ENCODE measurements at regions not wholly inside any gene's neighbourhood (a gene's known extent, or its start where the extent isn't known, plus 50 kb on each side); places are given as distances from the start of the nearest gene placed in this dataset.
"Not testable (repeated sequence)": the region's sequence is repeated elsewhere in the genome, so short reads cannot be mapped to it uniquely, and the experiment has no call there.

DNA sequence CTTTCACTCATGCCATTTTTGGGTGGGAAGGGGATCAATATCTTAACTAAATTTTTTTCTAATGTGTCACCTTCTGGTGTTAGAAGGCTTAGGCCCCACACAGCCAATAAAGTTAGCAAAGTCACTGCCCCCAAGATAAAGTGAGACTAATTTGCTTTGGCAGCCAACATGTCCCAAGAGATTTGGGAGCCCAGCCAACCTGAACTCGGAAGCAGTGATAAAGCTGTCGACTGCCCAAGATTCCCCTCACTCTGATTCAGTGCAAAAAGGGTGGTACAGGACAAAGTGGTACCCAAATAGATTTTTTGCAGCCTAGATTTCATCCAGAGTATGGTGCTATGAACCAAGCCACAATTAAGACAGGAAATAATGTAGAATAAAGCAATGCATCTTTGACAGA is 572.5 kb upstream of the ARRDC3 start:
- Mint-ChIP-seq H3K9me3 (no peaks in the 10 kb centered on the region), H3K27ac (no peak overlapping the region), H3K4me3 (no peak overlapping the region), H3K4me1 (no peaks in the 10 kb centered on the region), H3K27me3 (no peaks in the 10 kb centered on the region), H3K36me3 (no peaks in the 10 kb centered on the region)
- no peak for DNase-seq

- Mint-ChIP-seq H3K4me3 (no peak overlapping the region), H3K4me1 (no peaks in the 10 kb centered on the region), H3K9me3 (no peaks in the 10 kb centered on the region), H3K36me3 (no peaks in the 10 kb centered on the region), H3K27ac (no peak overlapping the region), H3K27me3 (no peaks in the 10 kb centered on the region)
- no peak for DNase-seq
These were observed 571.0 kb upstream of the ARRDC3 start for GRCh38 chr5:91954136-91954535.

- Mint-ChIP-seq H3K4me3 (no peak overlapping the region), H3K36me3 (no peaks in the 10 kb centered on the region), H3K4me1 (peaks cover 2% of the 10 kb centered on the region), H3K27ac (no peak overlapping the region), H3K27me3 (no peaks in the 10 kb centered on the region), H3K9me3 (peaks cover 1% of the 10 kb centered on the region)
- DNase-seq, result no peak
These were observed 567.2 kb upstream of the ARRDC3 start for GRCh38 chr5:91950328-91950727.

DNA sequence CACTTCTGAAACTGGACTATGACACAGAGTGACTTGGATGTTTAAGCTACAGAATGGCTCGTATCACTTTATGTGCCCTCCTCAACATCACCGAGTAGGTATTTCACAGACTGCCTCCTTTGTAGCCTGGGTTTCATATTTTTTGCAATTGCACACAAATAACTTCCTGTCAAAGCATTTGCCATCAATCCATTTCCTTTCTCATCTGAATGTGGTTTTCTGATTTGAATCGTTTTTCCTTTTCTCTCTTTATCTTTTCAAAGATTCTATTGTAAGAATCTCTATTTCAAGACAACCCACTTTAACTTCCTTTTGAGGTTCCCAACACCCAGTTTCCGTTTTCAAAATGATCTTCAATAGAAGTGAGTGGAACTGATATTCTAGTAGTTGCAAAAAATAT is 563.8 kb upstream of the ARRDC3 start:
- no peaks in the 10 kb centered on the region for H3K27me3 Mint-ChIP-seq
- H3K36me3 Mint-ChIP-seq, result no peaks in the 10 kb centered on the region
- DNase-seq, result no peak
- H3K4me3 Mint-ChIP-seq, result no peak overlapping the region
- H3K27ac Mint-ChIP-seq, result no peak overlapping the region
- peaks cover 1% of the 10 kb centered on the region for H3K9me3 Mint-ChIP-seq
- H3K4me1 Mint-ChIP-seq, result peaks cover 2% of the 10 kb centered on the region

- Mint-ChIP-seq H3K27me3 (no peaks in the 10 kb centered on the region), H3K4me3 (no peak overlapping the region), H3K27ac (no peak overlapping the region), H3K9me3 (peaks cover 1% of the 10 kb centered on the region), H3K36me3 (no peaks in the 10 kb centered on the region), H3K4me1 (no peaks in the 10 kb centered on the region)
- no peak for DNase-seq
These were observed 558.5 kb upstream of the ARRDC3 start for GRCh38 chr5:91941588-91941987.

DNA sequence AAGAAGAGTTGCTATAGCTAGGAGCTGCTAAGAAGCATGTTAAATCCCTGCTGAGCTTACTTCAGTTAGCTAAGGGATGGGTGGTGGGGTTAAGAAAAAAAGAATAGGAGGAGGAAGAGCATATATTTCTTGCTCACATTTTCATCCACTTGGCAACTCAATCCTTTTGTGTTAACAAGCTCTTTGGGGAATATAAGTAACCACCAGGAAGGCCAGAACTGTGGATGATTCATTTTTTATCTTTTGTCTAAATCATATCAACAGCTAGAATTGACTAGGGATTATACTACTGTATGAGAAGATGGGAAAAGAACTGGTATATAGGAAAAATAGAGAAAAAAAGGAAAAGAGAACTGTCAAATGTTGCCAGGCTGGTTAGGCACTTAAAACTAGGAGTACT is 555.3 kb upstream of the ARRDC3 start:
- no peaks in the 10 kb centered on the region for H3K9me3 Mint-ChIP-seq
- no peaks in the 10 kb centered on the region for H3K36me3 Mint-ChIP-seq
- H3K27me3 Mint-ChIP-seq, result no peaks in the 10 kb centered on the region
- H3K4me3 Mint-ChIP-seq, result no peak overlapping the region
- H3K4me1 Mint-ChIP-seq, result no peaks in the 10 kb centered on the region
- no peak for DNase-seq
- H3K27ac Mint-ChIP-seq, result no peak overlapping the region

- H3K9me3 Mint-ChIP-seq, result no peaks in the 10 kb centered on the region
- no peaks in the 10 kb centered on the region for H3K27me3 Mint-ChIP-seq
- no peaks in the 10 kb centered on the region for H3K36me3 Mint-ChIP-seq
- DNase-seq, result no peak
- H3K27ac Mint-ChIP-seq, result no peak overlapping the region
- no peaks in the 10 kb centered on the region for H3K4me1 Mint-ChIP-seq
- no peak overlapping the region for H3K4me3 Mint-ChIP-seq
These were observed 554.0 kb upstream of the ARRDC3 start for GRCh38 chr5:91937121-91937520.

GRCh38 chr5:91929522-91929817 is 546.4 kb upstream of the ARRDC3 start:
- H3K27me3 Mint-ChIP-seq, result no peaks in the 10 kb centered on the region
- H3K4me3 Mint-ChIP-seq, result no peak overlapping the region
- H3K36me3 Mint-ChIP-seq, result no peaks in the 10 kb centered on the region
- no peak overlapping the region for H3K27ac Mint-ChIP-seq
- no peak for DNase-seq
- H3K4me1 Mint-ChIP-seq, result no peaks in the 10 kb centered on the region
- H3K9me3 Mint-ChIP-seq, result no peaks in the 10 kb centered on the region

DNA sequence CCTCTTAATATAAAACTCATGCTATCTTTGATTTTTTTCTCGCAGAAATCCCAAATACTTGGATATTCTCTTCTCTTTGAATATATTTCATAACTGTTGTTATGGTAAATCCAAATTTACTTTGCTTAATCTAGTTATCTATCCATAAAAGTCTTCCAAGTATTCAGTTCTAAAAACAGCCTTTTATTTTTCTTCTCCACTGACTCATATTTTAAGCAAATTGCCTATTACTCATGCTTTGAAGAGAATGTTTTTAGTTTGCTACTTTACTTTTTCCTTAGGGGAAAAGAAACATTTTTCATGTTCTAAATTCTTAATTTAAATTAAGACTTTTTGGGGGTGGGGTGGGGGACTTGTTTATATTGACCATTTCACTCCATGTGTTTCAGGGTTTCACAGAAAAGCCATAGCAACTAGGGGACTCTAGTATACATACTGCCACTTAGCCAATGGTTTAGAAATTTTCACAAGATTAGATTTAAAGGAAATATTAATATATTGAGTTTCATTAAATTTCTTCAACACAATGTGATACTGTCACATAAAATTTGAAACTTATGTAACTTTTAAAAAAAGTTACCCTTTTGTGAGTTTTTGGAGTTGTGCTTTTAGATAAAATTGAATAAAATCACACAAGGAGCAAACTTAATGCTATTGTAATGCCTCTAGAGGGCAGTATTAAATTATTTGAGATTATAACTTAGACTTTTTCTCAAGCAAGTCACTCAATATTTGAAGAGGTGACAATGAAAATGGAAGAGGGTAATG is 545.8 kb upstream of the ARRDC3 start:
- Mint-ChIP-seq H3K27me3 (no peaks in the 10 kb centered on the region), H3K4me1 (no peaks in the 10 kb centered on the region), H3K27ac (no peak overlapping the region), H3K9me3 (no peaks in the 10 kb centered on the region), H3K4me3 (no peak overlapping the region), H3K36me3 (no peaks in the 10 kb centered on the region)
- no peak for DNase-seq

- Mint-ChIP-seq H3K36me3 (no peaks in the 10 kb centered on the region), H3K4me3 (no peak overlapping the region), H3K27me3 (no peaks in the 10 kb centered on the region)
These were observed 544.3 kb upstream of the ARRDC3 start for GRCh38 chr5:91927439-91927838.

GRCh38 chr5:91925249-91925648 is 542.1 kb upstream of the ARRDC3 start:
- Mint-ChIP-seq H3K9me3 (no peaks in the 10 kb centered on the region), H3K27me3 (no peaks in the 10 kb centered on the region), H3K27ac (no peak overlapping the region), H3K36me3 (no peaks in the 10 kb centered on the region), H3K4me3 (no peak overlapping the region), H3K4me1 (no peaks in the 10 kb centered on the region)
- DNase-seq, result no peak

More at GRCh38 chr5:91927439-91927838, 544.3 kb upstream of the ARRDC3 start:
- DNase-seq, result no peak
- Mint-ChIP-seq H3K4me1 (no peaks in the 10 kb centered on the region), H3K27ac (no peak overlapping the region), H3K9me3 (no peaks in the 10 kb centered on the region)

GRCh38 chr5:91917037-91917814 is 534.1 kb upstream of the ARRDC3 start:
- DNase-seq, H3K27ac Mint-ChIP-seq, H3K9me3 Mint-ChIP-seq, H3K27me3 Mint-ChIP-seq, H3K4me1 Mint-ChIP-seq, H3K36me3 Mint-ChIP-seq, H3K4me3 Mint-ChIP-seq: not testable (repeated sequence)

- DNase-seq, result no peak
- H3K4me3 Mint-ChIP-seq, result no peak overlapping the region
- no peaks in the 10 kb centered on the region for H3K36me3 Mint-ChIP-seq
- no peak overlapping the region for H3K27ac Mint-ChIP-seq
- peaks cover 5% of the 10 kb centered on the region for H3K27me3 Mint-ChIP-seq
- no peaks in the 10 kb centered on the region for H3K4me1 Mint-ChIP-seq
- H3K9me3 Mint-ChIP-seq, result no peaks in the 10 kb centered on the region
These were observed 527.5 kb upstream of the ARRDC3 start for GRCh38 chr5:91910655-91911054.

- Mint-ChIP-seq H3K27me3 (peaks cover 5% of the 10 kb centered on the region), H3K36me3 (no peaks in the 10 kb centered on the region), H3K4me3 (no peak overlapping the region), H3K4me1 (no peaks in the 10 kb centered on the region), H3K9me3 (no peaks in the 10 kb centered on the region), H3K27ac (no peak overlapping the region)
- no peak for DNase-seq
These were observed 527.1 kb upstream of the ARRDC3 start for GRCh38 chr5:91910247-91910646.

- no peaks in the 10 kb centered on the region for H3K36me3 Mint-ChIP-seq
- H3K27me3 Mint-ChIP-seq, result peaks cover 5% of the 10 kb centered on the region
- no peak overlapping the region for H3K4me3 Mint-ChIP-seq
- no peak overlapping the region for H3K27ac Mint-ChIP-seq
- no peaks in the 10 kb centered on the region for H3K9me3 Mint-ChIP-seq
- DNase-seq, result no peak
- no peaks in the 10 kb centered on the region for H3K4me1 Mint-ChIP-seq
These were observed 523.4 kb upstream of the ARRDC3 start for GRCh38 chr5:91906494-91906893.

GRCh38 chr5:91906027-91906426 is 522.9 kb upstream of the ARRDC3 start:
- Mint-ChIP-seq H3K4me1 (no peaks in the 10 kb centered on the region), H3K27me3 (peaks cover 5% of the 10 kb centered on the region), H3K27ac (no peak overlapping the region), H3K9me3 (no peaks in the 10 kb centered on the region), H3K4me3 (no peak overlapping the region), H3K36me3 (no peaks in the 10 kb centered on the region)
- DNase-seq, result no peak

Data from activated naive CD8-positive, alpha-beta T cell treated with anti-CD3 and anti-CD28 coated beads for 36 hours (primary cell).